K562 (cell line): ENCODE measurements at regions not wholly inside any gene's neighbourhood (a gene's known extent, or its start where the extent isn't known, plus 50 kb on each side); places are given as distances from the start of the nearest gene placed in this dataset.

Experiments
- ATAC-seq: fragments of 200-7000 bp; cut with Tn5 transposase; 3 replicates; pipeline ENCODE4 v1.9.1; 2020; ENCODE audit warnings: moderate library complexity
- BruUV-seq: library from RNA; stranded (reverse); fragments of 400-500 nt; replicated peaks from 2 replicates; lab custom pipeline; 2021; lab: Mats Ljungman, UMichigan
- CTCF ChIA-PET: fragments of 300-600 bp; formaldehyde crosslinking; extraction: SDS; loops from one replicate; lab custom pipeline; 2021; ENCODE audit warnings: low intra/inter-chr PET ratio; lab: Yijun Ruan, JAX
- POLR2A ChIA-PET: fragments of 300-600, 350-650 bp; sonication (Branson Sonifier 250); formaldehyde crosslinking; extraction: SDS; loops from one replicate; lab custom pipeline; 2021; ENCODE audit warnings: antibody characterized with exemption, inconsistent platforms; lab: Yijun Ruan, JAX
- DNase-seq, 4 experiments: peaks; one replicate each; pipeline versions ENCODE4 v3.0.0 to v3.0.0-alpha.2; 2011 to 2018; ENCODE audit warnings: low spot score in 3 of 4, mixed read lengths in 3 of 4; ENCODE audit errors: extremely low read depth in 1 of 4
- FAIRE-seq: peaks from 2 replicates; lab custom pipeline; 2011; peaks lifted over from hg19 to GRCh38; lab: Jason Lieb, UNC
- H2AFZ ChIP-seq: 2 replicates; pipeline ENCODE4 v1.6.0; 2011; ENCODE audit warnings: low read depth, low read length, control low read depth, inconsistent platforms
- H3K27ac ChIP-seq: fragments of 200-600 bp; 3 replicates; pipeline ENCODE4 v1.8.0; 2011; ENCODE audit warnings: low read depth, mild to moderate bottlenecking, control low read depth, inconsistent platforms, low read length, moderate library complexity, mixed read lengths; ENCODE audit errors: extremely low read depth
- H3K27me3 ChIP-seq, 2 experiments: fragments of 300-600 bp in 1 of 2; 2 replicates in 1 of 2; 3 replicates in 1 of 2; pipeline versions ENCODE4 v1.6.0 to v1.8.0; 2011; ENCODE audit warnings: inconsistent platforms in 2 of 2, low read length in 2 of 2, mild to moderate bottlenecking in 1 of 2, mixed read lengths in 1 of 2, moderate library complexity in 1 of 2; ENCODE audit not compliant: control insufficient read depth in 2 of 2, insufficient read depth in 2 of 2
- H3K36me3 ChIP-seq: fragments of 300-600 bp; 3 replicates; pipeline ENCODE4 v1.8.0; 2011; ENCODE audit warnings: mild to moderate bottlenecking, low read length, inconsistent platforms; ENCODE audit not compliant: control insufficient read depth, insufficient read depth
- H3K4me1 ChIP-seq, 2 experiments: fragments of 200-600 bp in 1 of 2; replicated peaks in 1 of 2; 2 replicates in 1 of 2; 3 replicates in 1 of 2; pipeline versions ENCODE4 v1.5.1 to v1.8.0; 2011; ENCODE audit warnings: inconsistent platforms in 2 of 2, low read length in 2 of 2, mild to moderate bottlenecking in 1 of 2, mixed read lengths in 1 of 2, moderate library complexity in 1 of 2; ENCODE audit not compliant: control insufficient read depth in 2 of 2, insufficient read depth in 2 of 2
- H3K4me2 ChIP-seq: 2 replicates; pipeline ENCODE4 v1.6.1; 2011; ENCODE audit warnings: low read length, control low read depth, inconsistent platforms, mixed read lengths; ENCODE audit not compliant: insufficient read depth
- H3K4me3 ChIP-seq: fragments of 200-600 bp; sonication (generic), shearing (Covaris generic); 2 replicates; pipeline ENCODE4 v1.5.1; 2016; ENCODE audit warnings: control low read depth, inconsistent platforms
- H3K79me2 ChIP-seq: fragments of 200-600 bp; 3 replicates; pipeline ENCODE4 v1.8.0; 2011; ENCODE audit warnings: low read length, inconsistent platforms; ENCODE audit not compliant: control insufficient read depth, insufficient read depth
- H3K9ac ChIP-seq, 2 experiments: 2 replicates each; pipeline versions ENCODE4 v1.6.0 to v1.6.1; 2011; ENCODE audit warnings: low read depth in 2 of 2, low read length in 2 of 2, control low read depth in 1 of 2, inconsistent platforms in 1 of 2, mild to moderate bottlenecking in 1 of 2, mixed read lengths in 1 of 2; ENCODE audit not compliant: insufficient read depth in 1 of 2
- H3K9me1 ChIP-seq: one replicate; pipeline ENCODE4 v1.6.0; 2011; ENCODE audit warnings: inconsistent platforms, mild to moderate bottlenecking, low read length, moderate library complexity; ENCODE audit not compliant: control insufficient read depth, insufficient read depth
- H3K9me3 ChIP-seq: replicated peaks from 2 replicates; pipeline ENCODE4 v1.5.1; 2011; ENCODE audit warnings: low read depth, low read length, inconsistent platforms; ENCODE audit not compliant: control insufficient read depth, insufficient read depth
- H4K20me1 ChIP-seq: replicated peaks from 2 replicates; pipeline ENCODE4 v1.6.1; 2011; ENCODE audit warnings: low read length, inconsistent platforms, mixed read lengths; ENCODE audit not compliant: control insufficient read depth, insufficient read depth
- HOXB6 ChIP-seq: fragments of 250-450 bp; sonication (Bioruptor Pico); IDR thresholded peaks from 2 replicates; pipeline ENCODE4 v1.5.1; 2022; ENCODE audit warnings: mild to moderate bottlenecking, borderline replicate concordance
- LEF1 ChIP-seq: fragments of 450-650 bp; IDR thresholded peaks from 2 replicates; pipeline ENCODE4 v1.6.1; 2016; ENCODE audit warnings: mild to moderate bottlenecking
- ZFPM2 ChIP-seq: fragments of 250-450 bp; sonication (Bioruptor Pico); IDR thresholded peaks from 2 replicates; pipeline ENCODE4 v1.5.1; 2022; ENCODE audit warnings: mild to moderate bottlenecking
- ZNF143 ChIP-seq: sonication (generic); formaldehyde crosslinking; IDR thresholded peaks from 2 replicates; pipeline ENCODE4 v1.9.0; 2022; ENCODE audit warnings: mild to moderate bottlenecking, missing genetic modification reagents
- ZNF224 ChIP-seq: sonication (generic); formaldehyde crosslinking; IDR thresholded peaks from 2 replicates; pipeline ENCODE4 v1.8.0; 2022; ENCODE audit warnings: mild to moderate bottlenecking, missing genetic modification reagents
- WGBS: fragments of 100-300 bp; shearing (Covaris generic); methylation state at CpG from one replicate; pipeline ENCODE4 v1.1.6; 2016; ENCODE audit warnings: low coverage, mixed read lengths; ENCODE audit not compliant: insufficient coverage; ENCODE audit errors: missing lambda C conversion rate; 5-methylcytosine and 5-hydroxymethylcytosine counted together
- in situ Hi-C: fragments of 300-500 bp; cut with MboI; formaldehyde crosslinking; loops from 4 replicates; pipeline ENCODE4 v1.15.0; 2018; ENCODE audit warnings: inconsistent platforms, mixed read lengths
- intact Hi-C: fragments of 100-400 bp; cut with micrococcal nuclease; formaldehyde crosslinking; loops from 2 replicates; pipeline ENCODE4 v1.14.2; 2022
- TF ChIP-seq, protein P1 (sequence below): fragments of 450-650 bp; IDR thresholded peaks from 2 replicates; pipeline ENCODE4 v1.6.1; 2017; ENCODE audit warnings: mild to moderate bottlenecking, moderate library complexity
- TF ChIP-seq, protein P2 (sequence below): sonication (generic); formaldehyde crosslinking; IDR thresholded peaks from 2 replicates; pipeline ENCODE4 v1.8.0; 2022; ENCODE audit warnings: mild to moderate bottlenecking, missing genetic modification reagents
- TF ChIP-seq, protein P3 (sequence below): sonication (generic); formaldehyde crosslinking; IDR thresholded peaks from 2 replicates; pipeline ENCODE4 v1.8.0; 2022; ENCODE audit warnings: mild to moderate bottlenecking, missing genetic modification reagents, borderline replicate concordance

DNA sequence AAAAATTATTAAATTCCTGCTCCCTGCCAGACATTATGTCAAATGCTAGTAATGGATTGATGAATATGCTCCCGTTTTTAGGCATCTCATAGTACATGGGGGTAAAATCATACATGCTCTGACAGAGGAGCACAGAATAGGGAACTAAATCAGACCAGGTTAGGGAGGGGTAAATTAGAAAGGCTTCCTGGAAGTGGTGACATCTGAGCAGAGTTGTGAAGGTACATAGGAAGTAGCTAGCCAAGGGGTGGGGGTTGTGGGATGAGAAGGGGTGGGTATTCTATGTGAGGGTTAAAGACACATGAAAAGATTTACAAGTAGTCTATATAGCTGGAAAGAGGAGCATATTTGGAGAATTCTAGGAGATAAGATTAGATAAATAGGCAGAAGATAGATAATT, 171.7 kb upstream of the FBXO33 start:
- intact Hi-C loops (no loop called here), in situ Hi-C loops (no loop called here)
- no peaks in the 10 kb centered on the region for H3K9me3 ChIP-seq
- 0% methylated on average over 1 of the region's 1 CpG for WGBS
- BruUV-seq = no TSS peak
- H3K4me1 ChIP-seq = no peaks in the 10 kb centered on the region
- no peak overlapping the region for H3K9ac ChIP-seq
- DNase-seq = no peak
- TF ChIP-seq, protein P1, sequence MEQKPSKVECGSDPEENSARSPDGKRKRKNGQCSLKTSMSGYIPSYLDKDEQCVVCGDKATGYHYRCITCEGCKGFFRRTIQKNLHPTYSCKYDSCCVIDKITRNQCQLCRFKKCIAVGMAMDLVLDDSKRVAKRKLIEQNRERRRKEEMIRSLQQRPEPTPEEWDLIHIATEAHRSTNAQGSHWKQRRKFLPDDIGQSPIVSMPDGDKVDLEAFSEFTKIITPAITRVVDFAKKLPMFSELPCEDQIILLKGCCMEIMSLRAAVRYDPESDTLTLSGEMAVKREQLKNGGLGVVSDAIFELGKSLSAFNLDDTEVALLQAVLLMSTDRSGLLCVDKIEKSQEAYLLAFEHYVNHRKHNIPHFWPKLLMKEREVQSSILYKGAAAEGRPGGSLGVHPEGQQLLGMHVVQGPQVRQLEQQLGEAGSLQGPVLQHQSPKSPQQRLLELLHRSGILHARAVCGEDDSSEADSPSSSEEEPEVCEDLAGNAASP = no peak
- TF ChIP-seq ZNF224 (CRISPR knock-in tag) = no peak
- no peak for TF ChIP-seq ZFPM2 (CRISPR knock-in tag)
- no peak for TF ChIP-seq ZNF143 (CRISPR knock-in tag)
- TF ChIP-seq HOXB6 (CRISPR knock-in tag) = no peak
- TF ChIP-seq LEF1 = no peak
- TF ChIP-seq, all 486 proteins: peak for 0
- POLR2A ChIA-PET = no interaction called here
- no peaks in the 10 kb centered on the region for H4K20me1 ChIP-seq
- no peaks in the 10 kb centered on the region for H3K27me3 ChIP-seq
- ATAC-seq = no peak
- no peaks in the 10 kb centered on the region for H3K9me1 ChIP-seq
- H3K27ac ChIP-seq = no peak overlapping the region
- CTCF ChIA-PET = no interaction called here
- H2AFZ ChIP-seq = no peak overlapping the region
- H3K4me3 ChIP-seq = no peak overlapping the region
- H3K36me3 ChIP-seq = no peaks in the 10 kb centered on the region
- H3K79me2 ChIP-seq = no peaks in the 10 kb centered on the region
- FAIRE-seq = no peak
- H3K4me2 ChIP-seq = no peak overlapping the region

DNA sequence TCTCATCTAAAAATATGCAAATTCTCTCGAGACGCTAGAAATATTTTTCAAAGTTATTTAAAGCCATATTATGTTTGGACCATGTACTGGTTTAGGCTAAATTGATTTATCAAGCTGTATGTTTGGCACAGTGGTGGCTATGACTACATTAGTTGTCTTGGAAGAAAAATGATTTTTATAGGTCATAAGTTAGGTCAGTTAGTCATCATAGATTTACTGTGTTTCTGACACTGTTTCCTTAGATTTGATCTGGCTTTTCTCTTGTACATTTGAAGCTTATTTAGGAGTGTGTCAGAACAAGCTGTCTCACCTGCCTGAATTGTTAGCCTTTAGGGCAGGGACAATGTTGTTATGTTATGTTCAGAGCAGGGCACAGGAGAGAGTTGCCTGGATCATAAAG, 161.1 kb upstream of the FBXO33 start:
- DNase-seq (no peak), FAIRE-seq (no peak), ATAC-seq (no peak)
- H3K9me3 ChIP-seq = no peaks in the 10 kb centered on the region
- ChIA-PET POLR2A (no interaction called here), CTCF (no interaction called here)
- intact Hi-C loops = no loop called here
- in situ Hi-C loops = no loop called here
- H4K20me1 ChIP-seq = no peaks in the 10 kb centered on the region
- no peak overlapping the region for H3K4me2 ChIP-seq
- WGBS = 0% methylated on average over 2 of the region's 2 CpGs
- no peak overlapping the region for H2AFZ ChIP-seq
- no peak overlapping the region for H3K27ac ChIP-seq
- H3K36me3 ChIP-seq = no peaks in the 10 kb centered on the region
- no peak overlapping the region for H3K4me3 ChIP-seq
- no peaks in the 10 kb centered on the region for H3K9me1 ChIP-seq
- H3K27me3 ChIP-seq = no peaks in the 10 kb centered on the region
- BruUV-seq = no TSS peak
- no peaks in the 10 kb centered on the region for H3K4me1 ChIP-seq
- no peak overlapping the region for H3K9ac ChIP-seq
- no peaks in the 10 kb centered on the region for H3K79me2 ChIP-seq
- TF ChIP-seq, protein P2, sequence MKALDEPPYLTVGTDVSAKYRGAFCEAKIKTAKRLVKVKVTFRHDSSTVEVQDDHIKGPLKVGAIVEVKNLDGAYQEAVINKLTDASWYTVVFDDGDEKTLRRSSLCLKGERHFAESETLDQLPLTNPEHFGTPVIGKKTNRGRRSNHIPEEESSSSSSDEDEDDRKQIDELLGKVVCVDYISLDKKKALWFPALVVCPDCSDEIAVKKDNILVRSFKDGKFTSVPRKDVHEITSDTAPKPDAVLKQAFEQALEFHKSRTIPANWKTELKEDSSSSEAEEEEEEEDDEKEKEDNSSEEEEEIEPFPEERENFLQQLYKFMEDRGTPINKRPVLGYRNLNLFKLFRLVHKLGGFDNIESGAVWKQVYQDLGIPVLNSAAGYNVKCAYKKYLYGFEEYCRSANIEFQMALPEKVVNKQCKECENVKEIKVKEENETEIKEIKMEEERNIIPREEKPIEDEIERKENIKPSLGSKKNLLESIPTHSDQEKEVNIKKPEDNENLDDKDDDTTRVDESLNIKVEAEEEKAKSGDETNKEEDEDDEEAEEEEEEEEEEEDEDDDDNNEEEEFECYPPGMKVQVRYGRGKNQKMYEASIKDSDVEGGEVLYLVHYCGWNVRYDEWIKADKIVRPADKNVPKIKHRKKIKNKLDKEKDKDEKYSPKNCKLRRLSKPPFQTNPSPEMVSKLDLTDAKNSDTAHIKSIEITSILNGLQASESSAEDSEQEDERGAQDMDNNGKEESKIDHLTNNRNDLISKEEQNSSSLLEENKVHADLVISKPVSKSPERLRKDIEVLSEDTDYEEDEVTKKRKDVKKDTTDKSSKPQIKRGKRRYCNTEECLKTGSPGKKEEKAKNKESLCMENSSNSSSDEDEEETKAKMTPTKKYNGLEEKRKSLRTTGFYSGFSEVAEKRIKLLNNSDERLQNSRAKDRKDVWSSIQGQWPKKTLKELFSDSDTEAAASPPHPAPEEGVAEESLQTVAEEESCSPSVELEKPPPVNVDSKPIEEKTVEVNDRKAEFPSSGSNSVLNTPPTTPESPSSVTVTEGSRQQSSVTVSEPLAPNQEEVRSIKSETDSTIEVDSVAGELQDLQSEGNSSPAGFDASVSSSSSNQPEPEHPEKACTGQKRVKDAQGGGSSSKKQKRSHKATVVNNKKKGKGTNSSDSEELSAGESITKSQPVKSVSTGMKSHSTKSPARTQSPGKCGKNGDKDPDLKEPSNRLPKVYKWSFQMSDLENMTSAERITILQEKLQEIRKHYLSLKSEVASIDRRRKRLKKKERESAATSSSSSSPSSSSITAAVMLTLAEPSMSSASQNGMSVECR (CRISPR knock-in tag) = no peak
- TF ChIP-seq, protein P3, sequence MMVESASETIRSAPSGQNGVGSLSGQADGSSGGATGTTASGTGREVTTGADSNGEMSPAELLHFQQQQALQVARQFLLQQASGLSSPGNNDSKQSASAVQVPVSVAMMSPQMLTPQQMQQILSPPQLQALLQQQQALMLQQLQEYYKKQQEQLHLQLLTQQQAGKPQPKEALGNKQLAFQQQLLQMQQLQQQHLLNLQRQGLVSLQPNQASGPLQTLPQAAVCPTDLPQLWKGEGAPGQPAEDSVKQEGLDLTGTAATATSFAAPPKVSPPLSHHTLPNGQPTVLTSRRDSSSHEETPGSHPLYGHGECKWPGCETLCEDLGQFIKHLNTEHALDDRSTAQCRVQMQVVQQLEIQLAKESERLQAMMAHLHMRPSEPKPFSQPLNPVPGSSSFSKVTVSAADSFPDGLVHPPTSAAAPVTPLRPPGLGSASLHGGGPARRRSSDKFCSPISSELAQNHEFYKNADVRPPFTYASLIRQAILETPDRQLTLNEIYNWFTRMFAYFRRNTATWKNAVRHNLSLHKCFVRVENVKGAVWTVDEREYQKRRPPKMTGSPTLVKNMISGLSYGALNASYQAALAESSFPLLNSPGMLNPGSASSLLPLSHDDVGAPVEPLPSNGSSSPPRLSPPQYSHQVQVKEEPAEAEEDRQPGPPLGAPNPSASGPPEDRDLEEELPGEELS (CRISPR knock-in tag) = no peak
